ENCODE measurements at regions not wholly inside any gene's neighbourhood (a gene's known extent, or its start where the extent isn't known, plus 50 kb on each side); places are given as distances from the start of the nearest gene placed in this dataset.

GRCh38 chr10:78899996-78900714 is 168.6 kb upstream of the ZMIZ1 start:
- H3K4me1 Mint-ChIP-seq = no peaks in the 10 kb centered on the region
- H3K36me3 Mint-ChIP-seq = no peaks in the 10 kb centered on the region
- H3K4me3 Mint-ChIP-seq = no peak overlapping the region
- DNase-seq = no peak
- H3K9me3 Mint-ChIP-seq = peaks cover 0 to 3% of the 10 kb centered on the region in 2 donors
- no peak for ATAC-seq (replicated peaks)
- peaks cover 4 to 5% of the 10 kb centered on the region in 2 donors for H3K27me3 Mint-ChIP-seq
- H3K27ac Mint-ChIP-seq = no peak overlapping the region

GRCh38 chr10:78900715-78901430 is 167.9 kb upstream of the ZMIZ1 start:
- no peak for ATAC-seq (replicated peaks)
- DNase-seq = no peak
- Mint-ChIP-seq H3K4me3 (no peak overlapping the region), H3K27me3 (peaks cover 5 to 7% of the 10 kb centered on the region in 2 donors), H3K27ac (no peak overlapping the region), H3K4me1 (no peaks in the 10 kb centered on the region), H3K36me3 (no peaks in the 10 kb centered on the region), H3K9me3 (peaks cover 0 to 3% of the 10 kb centered on the region in 2 donors)

DNA sequence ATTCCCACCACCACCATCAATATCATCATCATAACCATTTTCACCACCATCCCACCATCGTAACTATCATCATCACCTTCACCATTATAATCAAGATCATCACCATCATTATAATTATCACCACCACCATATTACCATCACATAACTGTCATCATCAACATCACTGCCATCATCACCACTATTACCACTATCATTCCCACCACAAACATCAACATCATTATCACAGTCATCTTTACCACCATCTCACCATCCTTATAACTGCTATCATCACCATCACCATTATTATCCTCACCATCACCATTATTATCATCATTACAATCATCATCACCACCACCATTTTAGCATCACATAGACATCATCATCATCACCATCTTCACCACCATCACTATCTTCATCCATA is 167.1 kb upstream of the ZMIZ1 start:
- DNase-seq = no peak
- H3K27me3 Mint-ChIP-seq = peaks cover 5 to 7% of the 10 kb centered on the region in 2 donors
- no peaks in the 10 kb centered on the region for H3K36me3 Mint-ChIP-seq
- H3K4me3 Mint-ChIP-seq = no peak overlapping the region
- H3K27ac Mint-ChIP-seq = no peak overlapping the region
- no peak for ATAC-seq (replicated peaks)
- no peaks in the 10 kb centered on the region for H3K4me1 Mint-ChIP-seq
- peaks cover 0 to 3% of the 10 kb centered on the region in 2 donors for H3K9me3 Mint-ChIP-seq

- ATAC-seq (replicated peaks) (no peak), DNase-seq (no peak)
- H3K36me3 Mint-ChIP-seq = no peaks in the 10 kb centered on the region
- H3K4me3 Mint-ChIP-seq = no peak overlapping the region
- H3K9me3 Mint-ChIP-seq = peaks cover 0 to 3% of the 10 kb centered on the region in 2 donors
- H3K27ac Mint-ChIP-seq = no peak overlapping the region
- peaks cover 12 to 15% of the 10 kb centered on the region in 2 donors for H3K27me3 Mint-ChIP-seq
- H3K4me1 Mint-ChIP-seq = no peaks in the 10 kb centered on the region
These were observed 166.0 kb upstream of the ZMIZ1 start for GRCh38 chr10:78902815-78903214.

DNA sequence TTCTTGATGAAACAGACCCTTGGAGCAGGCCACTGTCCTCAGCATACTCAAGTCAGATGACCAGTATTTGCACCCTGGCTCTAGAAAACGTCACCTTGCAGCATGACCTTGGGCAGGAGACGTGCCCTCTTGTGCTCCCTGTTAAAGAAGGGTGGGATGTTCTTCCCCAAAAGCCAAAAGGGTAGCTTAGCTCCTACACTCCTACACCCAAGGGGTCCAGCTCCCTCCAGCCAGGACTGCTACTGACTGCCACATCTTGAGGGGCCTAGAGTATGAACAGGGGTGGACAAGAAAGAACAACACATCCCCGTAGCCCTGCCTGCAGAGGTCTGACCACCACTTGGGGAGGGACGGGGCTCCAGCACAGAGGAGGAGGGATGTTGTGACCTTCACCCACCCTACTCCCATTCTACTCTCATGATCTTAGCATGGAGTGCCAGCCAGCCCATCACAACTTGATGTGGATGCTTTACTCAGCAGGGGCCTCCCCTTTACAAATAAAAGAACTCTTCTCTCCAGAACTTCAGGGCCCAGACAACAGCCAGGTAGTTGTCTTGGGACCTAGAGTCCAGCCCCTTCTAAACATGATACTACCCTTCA is 165.3 kb upstream of the ZMIZ1 start:
- Mint-ChIP-seq H3K27ac (no peak overlapping the region), H3K27me3 (peaks cover 12 to 15% of the 10 kb centered on the region in 2 donors), H3K4me3 (no peak overlapping the region), H3K36me3 (no peaks in the 10 kb centered on the region), H3K9me3 (no peaks in the 10 kb centered on the region), H3K4me1 (no peaks in the 10 kb centered on the region)
- DNase-seq (no peak), ATAC-seq (replicated peaks) (no peak)

DNA sequence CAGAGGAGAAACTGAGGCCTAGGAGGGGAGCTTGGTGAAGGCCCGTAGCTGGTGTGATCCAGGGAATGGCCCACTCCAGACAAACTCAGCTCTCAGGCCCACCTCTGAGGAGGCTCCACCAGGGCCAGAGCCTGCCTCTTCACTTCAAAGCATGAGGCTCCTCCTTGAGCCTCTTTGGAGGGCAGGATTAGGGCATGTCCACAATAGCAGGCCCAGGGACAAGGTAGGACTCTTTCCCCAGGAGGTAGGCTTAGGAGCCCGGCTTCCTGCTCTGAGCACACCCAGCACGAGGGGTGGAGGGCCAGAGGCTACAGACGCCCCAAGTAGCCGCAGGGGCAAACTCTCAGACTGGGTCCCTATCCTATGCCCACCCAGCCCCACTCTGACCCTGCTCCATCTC is 164.6 kb upstream of the ZMIZ1 start:
- no peaks in the 10 kb centered on the region for H3K9me3 Mint-ChIP-seq
- peaks cover 12 to 18% of the 10 kb centered on the region in 2 donors for H3K27me3 Mint-ChIP-seq
- H3K36me3 Mint-ChIP-seq = no peaks in the 10 kb centered on the region
- H3K4me1 Mint-ChIP-seq = no peaks in the 10 kb centered on the region
- H3K4me3 Mint-ChIP-seq = no peak overlapping the region
- ATAC-seq (replicated peaks) (no peak), DNase-seq (no peak)
- no peak overlapping the region for H3K27ac Mint-ChIP-seq

- H3K27me3 Mint-ChIP-seq = peaks cover 12 to 18% of the 10 kb centered on the region in 2 donors
- no peak for DNase-seq
- H3K4me3 Mint-ChIP-seq = no peak overlapping the region
- H3K36me3 Mint-ChIP-seq = no peaks in the 10 kb centered on the region
- no peaks in the 10 kb centered on the region for H3K4me1 Mint-ChIP-seq
- H3K9me3 Mint-ChIP-seq = no peaks in the 10 kb centered on the region
- no peak for ATAC-seq (replicated peaks)
- H3K27ac Mint-ChIP-seq = no peak overlapping the region
These were observed 163.5 kb upstream of the ZMIZ1 start for GRCh38 chr10:78905015-78905956.

DNA sequence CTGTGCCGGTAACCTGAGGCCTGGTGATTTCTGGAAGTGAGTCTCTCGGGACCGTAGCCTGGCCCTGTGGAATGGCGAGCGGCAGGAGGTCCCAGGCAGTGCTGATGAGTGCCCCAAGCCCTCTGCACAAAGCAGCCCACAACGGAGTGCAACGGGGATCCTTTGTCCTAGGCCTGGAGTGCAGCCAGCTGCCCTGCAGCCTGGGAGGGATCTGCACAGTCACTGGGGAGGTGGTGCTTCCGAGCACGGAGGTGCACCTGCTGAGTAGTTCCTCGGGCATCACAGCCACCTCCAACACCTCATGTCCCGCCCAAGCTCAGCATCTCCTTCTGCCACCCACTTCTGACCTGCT is 162.8 kb upstream of the ZMIZ1 start:
- no peaks in the 10 kb centered on the region for H3K4me1 Mint-ChIP-seq
- H3K9me3 Mint-ChIP-seq = no peaks in the 10 kb centered on the region
- no peak for DNase-seq

DNA sequence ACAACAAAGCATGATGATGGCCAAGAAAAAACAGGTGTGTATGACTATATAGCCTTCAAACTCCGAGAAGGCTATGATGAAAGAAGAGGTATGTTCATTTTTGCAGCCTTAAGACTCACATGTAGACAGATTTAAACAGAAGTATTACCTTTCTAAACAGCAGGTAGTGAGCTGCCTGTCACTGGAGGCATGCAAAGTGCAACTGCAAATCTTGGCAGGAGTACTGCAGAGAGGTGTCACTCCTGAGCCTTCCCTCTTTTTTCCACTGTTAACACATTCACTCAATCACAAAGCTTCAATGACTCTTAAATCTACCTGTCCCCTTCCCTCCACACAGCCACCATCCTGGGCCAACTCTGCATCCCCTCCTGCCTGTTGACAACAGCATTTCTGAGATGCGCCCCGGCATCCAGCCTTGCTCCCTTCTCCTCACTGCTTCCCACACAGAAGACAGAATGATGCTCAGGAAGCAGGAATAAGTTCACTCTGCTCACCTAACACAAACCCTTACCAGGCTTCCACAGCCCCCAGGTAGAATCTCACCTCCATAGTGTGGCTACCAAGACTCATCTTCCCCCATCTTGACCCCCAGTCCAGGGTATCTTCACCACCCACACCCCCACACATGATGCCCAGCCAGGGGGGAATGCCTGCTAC is 161.9 kb upstream of the ZMIZ1 start:
- ATAC-seq (replicated peaks) (no peak), DNase-seq (no peak)
- H3K4me3 Mint-ChIP-seq = no peak overlapping the region
- no peak overlapping the region for H3K27ac Mint-ChIP-seq
- no peaks in the 10 kb centered on the region for H3K9me3 Mint-ChIP-seq
- no peaks in the 10 kb centered on the region for H3K4me1 Mint-ChIP-seq
- no peaks in the 10 kb centered on the region for H3K36me3 Mint-ChIP-seq
- H3K27me3 Mint-ChIP-seq = peaks cover 12 to 18% of the 10 kb centered on the region in 2 donors

More for the DNA sequence above, 162.8 kb upstream of the ZMIZ1 start:
- no peak for ATAC-seq (replicated peaks)
- Mint-ChIP-seq H3K36me3 (no peaks in the 10 kb centered on the region), H3K4me3 (no peak overlapping the region), H3K27ac (no peak overlapping the region), H3K27me3 (peaks cover 12 to 18% of the 10 kb centered on the region in 2 donors)

DNA sequence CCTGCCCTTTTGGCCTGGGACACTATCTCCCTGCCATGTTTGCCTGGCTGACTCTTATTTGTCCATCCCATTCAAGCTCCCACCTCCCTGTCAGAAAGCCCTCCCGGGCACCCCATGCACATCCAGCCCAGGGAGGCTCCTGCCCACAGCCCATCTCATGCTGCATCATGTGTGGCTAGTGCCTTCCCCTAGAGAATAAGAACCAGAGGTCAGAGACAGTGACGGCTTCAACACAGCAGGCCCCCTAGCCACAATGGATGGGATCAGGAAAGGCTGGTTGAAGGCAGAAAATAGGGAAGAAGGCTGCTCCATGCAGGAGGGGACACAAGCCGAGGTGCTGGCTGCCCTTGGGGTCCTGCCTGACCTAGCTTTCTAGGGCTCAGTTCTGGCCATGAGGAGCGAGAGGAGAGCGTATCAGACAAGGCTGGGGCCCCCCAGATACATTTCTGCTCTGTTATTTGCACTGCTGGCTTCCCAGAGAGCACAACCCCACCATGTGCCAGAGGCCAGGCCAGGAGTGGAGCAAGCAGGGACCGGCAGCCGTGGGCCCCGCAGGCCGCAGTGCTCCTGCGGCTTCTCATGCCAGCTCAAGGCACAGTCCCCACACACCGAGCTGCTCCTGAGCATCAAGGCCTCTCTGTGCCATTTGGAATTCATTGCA is 161.1 kb upstream of the ZMIZ1 start:
- H3K9me3 Mint-ChIP-seq = no peaks in the 10 kb centered on the region
- H3K36me3 Mint-ChIP-seq = no peaks in the 10 kb centered on the region
- DNase-seq (no peak), ATAC-seq (replicated peaks) (no peak)
- H3K27ac Mint-ChIP-seq = no peak overlapping the region
- H3K4me1 Mint-ChIP-seq = no peaks in the 10 kb centered on the region
- H3K27me3 Mint-ChIP-seq = peaks cover 12 to 18% of the 10 kb centered on the region in 2 donors
- no peak overlapping the region for H3K4me3 Mint-ChIP-seq

DNA sequence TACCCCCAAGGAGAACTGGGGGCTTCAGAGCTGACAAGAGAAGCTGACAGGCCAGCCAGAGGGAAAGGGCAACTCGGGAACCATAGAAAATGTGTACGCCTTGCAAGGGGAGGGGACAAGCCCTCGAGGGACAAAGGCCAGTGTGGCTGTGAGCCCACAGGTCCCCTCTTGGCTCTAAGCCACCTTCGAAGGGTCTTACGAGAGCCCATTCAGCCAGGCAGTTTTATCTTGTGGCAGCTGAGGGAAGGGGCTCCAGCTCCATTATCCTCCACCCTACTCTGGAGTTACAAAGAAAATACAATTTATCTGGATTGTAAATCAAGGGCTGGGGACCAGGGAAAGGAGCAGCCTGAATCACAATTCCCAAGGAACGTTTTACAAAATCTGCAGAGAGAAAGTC is 159.5 kb upstream of the ZMIZ1 start:
- no peak overlapping the region for H3K27ac Mint-ChIP-seq
- no peaks in the 10 kb centered on the region for H3K9me3 Mint-ChIP-seq
- ATAC-seq (replicated peaks) = no peak
- H3K36me3 Mint-ChIP-seq = no peaks in the 10 kb centered on the region
- peaks cover 12 to 18% of the 10 kb centered on the region in 2 donors for H3K27me3 Mint-ChIP-seq
- DNase-seq = no peak
- H3K4me3 Mint-ChIP-seq = no peak overlapping the region
- no peaks in the 10 kb centered on the region for H3K4me1 Mint-ChIP-seq

GRCh38 chr10:78910021-78910420 is 158.7 kb upstream of the ZMIZ1 start:
- peaks cover 8 to 15% of the 10 kb centered on the region in 2 donors for H3K27me3 Mint-ChIP-seq
- H3K9me3 Mint-ChIP-seq = no peaks in the 10 kb centered on the region
- no peaks in the 10 kb centered on the region for H3K4me1 Mint-ChIP-seq
- no peak overlapping the region for H3K27ac Mint-ChIP-seq
- no peak overlapping the region for H3K4me3 Mint-ChIP-seq
- no peak for ATAC-seq (replicated peaks)
- H3K36me3 Mint-ChIP-seq = no peaks in the 10 kb centered on the region
- no peak for DNase-seq

GRCh38 chr10:78910476-78910875 is 158.3 kb upstream of the ZMIZ1 start:
- H3K36me3 Mint-ChIP-seq = no peaks in the 10 kb centered on the region
- peaks cover 5 to 12% of the 10 kb centered on the region in 2 donors for H3K27me3 Mint-ChIP-seq
- DNase-seq (no peak), ATAC-seq (replicated peaks) (no peak)
- no peaks in the 10 kb centered on the region for H3K9me3 Mint-ChIP-seq
- H3K4me1 Mint-ChIP-seq = no peaks in the 10 kb centered on the region
- H3K4me3 Mint-ChIP-seq = no peak overlapping the region
- H3K27ac Mint-ChIP-seq = no peak overlapping the region
